ENCODE measurements at regions not wholly inside any gene's neighbourhood (a gene's known extent, or its start where the extent isn't known, plus 50 kb on each side); places are given as distances from the start of the nearest gene placed in this dataset.

- BruUV-seq (replicated peaks) = no TSS peak
- no peak for TF ChIP-seq CTCF (IDR thresholded peaks at IDR 0.05; ENCODE audit: unreplicated experiment)
- no peaks in the 10 kb centered on the region for H3K4me1 Mint-ChIP-seq (ENCODE audit: low read depth, unreplicated experiment)
- no peak for DNase-seq
- H3K36me3 Mint-ChIP-seq (ENCODE audit: insufficient read depth, unreplicated experiment) = no peaks in the 10 kb centered on the region
- intact Hi-C loops (cut with micrococcal nuclease; ENCODE audit: unreplicated experiment) = no loop called here
- no peaks in the 10 kb centered on the region for H3K27me3 Mint-ChIP-seq (ENCODE audit: unreplicated experiment)
- H3K27ac Mint-ChIP-seq (ENCODE audit: unreplicated experiment) = no peak overlapping the region
- no peaks in the 10 kb centered on the region for H3K9me3 Mint-ChIP-seq (ENCODE audit: low read depth, unreplicated experiment)
- CTCF ChIA-PET = no interaction called here
- H3K4me3 Mint-ChIP-seq (ENCODE audit: low read depth, unreplicated experiment) = no peak overlapping the region
Measured at GRCh38 chr3:117109178-117109577, 399.6 kb downstream of the TUSC7 start.

GRCh38 chr3:117114517-117115265 is 405.1 kb downstream of the TUSC7 start:
- H3K27ac Mint-ChIP-seq (ENCODE audit: unreplicated experiment) = no peak overlapping the region
- no TSS peak for BruUV-seq (replicated peaks)
- DNase-seq = no peak
- no peaks in the 10 kb centered on the region for H3K27me3 Mint-ChIP-seq (ENCODE audit: unreplicated experiment)
- TF ChIP-seq CTCF (IDR thresholded peaks at IDR 0.05; ENCODE audit: unreplicated experiment) = no peak
- H3K9me3 Mint-ChIP-seq (ENCODE audit: low read depth, unreplicated experiment) = no peaks in the 10 kb centered on the region
- no peak overlapping the region for H3K4me3 Mint-ChIP-seq (ENCODE audit: low read depth, unreplicated experiment)
- CTCF ChIA-PET = no interaction called here
- H3K4me1 Mint-ChIP-seq (ENCODE audit: low read depth, unreplicated experiment) = no peaks in the 10 kb centered on the region
- intact Hi-C loops (cut with micrococcal nuclease; ENCODE audit: unreplicated experiment) = no loop called here
- no peaks in the 10 kb centered on the region for H3K36me3 Mint-ChIP-seq (ENCODE audit: insufficient read depth, unreplicated experiment)

- Mint-ChIP-seq H3K36me3 (ENCODE audit: insufficient read depth, unreplicated experiment) (no peaks in the 10 kb centered on the region), H3K27ac (ENCODE audit: unreplicated experiment) (no peak overlapping the region), H3K9me3 (ENCODE audit: low read depth, unreplicated experiment) (no peaks in the 10 kb centered on the region), H3K27me3 (ENCODE audit: unreplicated experiment) (no peaks in the 10 kb centered on the region), H3K4me1 (ENCODE audit: low read depth, unreplicated experiment) (no peaks in the 10 kb centered on the region), H3K4me3 (ENCODE audit: low read depth, unreplicated experiment) (no peak overlapping the region)
- TF ChIP-seq CTCF (IDR thresholded peaks at IDR 0.05; ENCODE audit: unreplicated experiment) = no peak
- no TSS peak for BruUV-seq (replicated peaks)
- CTCF ChIA-PET = no interaction called here
- DNase-seq = no peak
- intact Hi-C loops (cut with micrococcal nuclease; ENCODE audit: unreplicated experiment) = no loop called here
Measured at GRCh38 chr3:117117188-117117936, 407.8 kb downstream of the TUSC7 start.

GRCh38 chr3:117118604-117119003 is 409.0 kb downstream of the TUSC7 start:
- Mint-ChIP-seq H3K9me3 (ENCODE audit: low read depth, unreplicated experiment) (no peaks in the 10 kb centered on the region), H3K36me3 (ENCODE audit: insufficient read depth, unreplicated experiment) (no peaks in the 10 kb centered on the region), H3K27ac (ENCODE audit: unreplicated experiment) (no peak overlapping the region), H3K4me3 (ENCODE audit: low read depth, unreplicated experiment) (no peak overlapping the region), H3K27me3 (ENCODE audit: unreplicated experiment) (no peaks in the 10 kb centered on the region), H3K4me1 (ENCODE audit: low read depth, unreplicated experiment) (no peaks in the 10 kb centered on the region)
- intact Hi-C loops (cut with micrococcal nuclease; ENCODE audit: unreplicated experiment) = no loop called here
- TF ChIP-seq CTCF (IDR thresholded peaks at IDR 0.05; ENCODE audit: unreplicated experiment) = no peak
- CTCF ChIA-PET = no interaction called here
- BruUV-seq (replicated peaks) = no TSS peak
- DNase-seq = no peak
